Nephron (organoid): ENCODE measurements at regions not wholly inside any gene's neighbourhood (a gene's known extent, or its start where the extent isn't known, plus 50 kb on each side); places are given as distances from the start of the nearest gene placed in this dataset.

Experiments used
- H3K27ac Mint-ChIP-seq, 3 experiments: 2 replicates each; pipeline ENCODE4 v1.8.0; 2020; ENCODE audit warnings: mixed read lengths in 3 of 3, mild to moderate bottlenecking in 2 of 3, moderate library complexity in 1 of 3
- H3K27me3 Mint-ChIP-seq: 2 replicates; pipeline ENCODE4 v1.8.0; 2021; ENCODE audit warnings: low read depth, mild to moderate bottlenecking, moderate library complexity, mixed read lengths
- H3K36me3 Mint-ChIP-seq: 2 replicates; pipeline ENCODE4 v1.8.0; 2020; ENCODE audit warnings: low read depth, mixed read lengths
- H3K4me1 Mint-ChIP-seq: 2 replicates; pipeline ENCODE4 v1.8.0; 2020; ENCODE audit warnings: mixed read lengths
- H3K4me3 Mint-ChIP-seq, 3 experiments: 2 replicates each; pipeline ENCODE4 v1.8.0; 2020; ENCODE audit warnings: mild to moderate bottlenecking in 3 of 3, mixed read lengths in 3 of 3, moderate library complexity in 2 of 3
- H3K9me3 Mint-ChIP-seq: 2 replicates; pipeline ENCODE4 v1.8.0; 2020; ENCODE audit warnings: mixed read lengths
- TF ChIP-seq, protein P1 (sequence below), 3 experiments: fragments of 200-600 bp; sonication (generic); IDR thresholded peaks; one replicate each; pipeline ENCODE4 v1.5.0; 2021; ENCODE audit warnings: antibody characterized with exemption in 3 of 3; ENCODE audit not compliant: unreplicated experiment in 3 of 3

DNA sequence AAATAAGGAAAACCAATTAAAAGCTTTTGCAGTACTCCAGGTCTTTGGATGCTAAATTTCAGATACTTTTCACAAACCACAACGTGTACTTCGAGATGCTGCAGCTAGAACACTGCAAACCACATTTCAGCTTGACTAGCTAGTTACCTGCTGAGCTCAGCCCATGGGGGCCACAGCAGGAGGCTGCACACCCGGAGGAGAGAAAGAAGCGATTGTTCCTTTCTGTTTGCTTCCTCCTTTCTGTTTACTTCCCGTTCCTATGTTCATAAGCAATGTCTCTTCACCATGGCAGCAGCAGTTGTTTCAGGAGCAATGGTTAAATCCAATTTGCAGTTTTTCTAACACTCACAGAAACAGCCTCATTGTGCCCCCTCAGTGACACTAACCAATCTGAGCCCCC is 225.6 kb upstream of the FGGY start:
- TF ChIP-seq, protein P1, sequence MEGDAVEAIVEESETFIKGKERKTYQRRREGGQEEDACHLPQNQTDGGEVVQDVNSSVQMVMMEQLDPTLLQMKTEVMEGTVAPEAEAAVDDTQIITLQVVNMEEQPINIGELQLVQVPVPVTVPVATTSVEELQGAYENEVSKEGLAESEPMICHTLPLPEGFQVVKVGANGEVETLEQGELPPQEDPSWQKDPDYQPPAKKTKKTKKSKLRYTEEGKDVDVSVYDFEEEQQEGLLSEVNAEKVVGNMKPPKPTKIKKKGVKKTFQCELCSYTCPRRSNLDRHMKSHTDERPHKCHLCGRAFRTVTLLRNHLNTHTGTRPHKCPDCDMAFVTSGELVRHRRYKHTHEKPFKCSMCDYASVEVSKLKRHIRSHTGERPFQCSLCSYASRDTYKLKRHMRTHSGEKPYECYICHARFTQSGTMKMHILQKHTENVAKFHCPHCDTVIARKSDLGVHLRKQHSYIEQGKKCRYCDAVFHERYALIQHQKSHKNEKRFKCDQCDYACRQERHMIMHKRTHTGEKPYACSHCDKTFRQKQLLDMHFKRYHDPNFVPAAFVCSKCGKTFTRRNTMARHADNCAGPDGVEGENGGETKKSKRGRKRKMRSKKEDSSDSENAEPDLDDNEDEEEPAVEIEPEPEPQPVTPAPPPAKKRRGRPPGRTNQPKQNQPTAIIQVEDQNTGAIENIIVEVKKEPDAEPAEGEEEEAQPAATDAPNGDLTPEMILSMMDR (IDR thresholded peaks at IDR 0.05; ENCODE audit: unreplicated experiment in 3 of 3), result no peak
- no peaks in the 10 kb centered on the region for H3K4me1 Mint-ChIP-seq
- H3K27me3 Mint-ChIP-seq, result no peaks in the 10 kb centered on the region
- H3K36me3 Mint-ChIP-seq, result no peaks in the 10 kb centered on the region
- no peak overlapping the region for H3K27ac Mint-ChIP-seq
- H3K9me3 Mint-ChIP-seq, result no peaks in the 10 kb centered on the region
- H3K4me3 Mint-ChIP-seq, result no peak overlapping the region

DNA sequence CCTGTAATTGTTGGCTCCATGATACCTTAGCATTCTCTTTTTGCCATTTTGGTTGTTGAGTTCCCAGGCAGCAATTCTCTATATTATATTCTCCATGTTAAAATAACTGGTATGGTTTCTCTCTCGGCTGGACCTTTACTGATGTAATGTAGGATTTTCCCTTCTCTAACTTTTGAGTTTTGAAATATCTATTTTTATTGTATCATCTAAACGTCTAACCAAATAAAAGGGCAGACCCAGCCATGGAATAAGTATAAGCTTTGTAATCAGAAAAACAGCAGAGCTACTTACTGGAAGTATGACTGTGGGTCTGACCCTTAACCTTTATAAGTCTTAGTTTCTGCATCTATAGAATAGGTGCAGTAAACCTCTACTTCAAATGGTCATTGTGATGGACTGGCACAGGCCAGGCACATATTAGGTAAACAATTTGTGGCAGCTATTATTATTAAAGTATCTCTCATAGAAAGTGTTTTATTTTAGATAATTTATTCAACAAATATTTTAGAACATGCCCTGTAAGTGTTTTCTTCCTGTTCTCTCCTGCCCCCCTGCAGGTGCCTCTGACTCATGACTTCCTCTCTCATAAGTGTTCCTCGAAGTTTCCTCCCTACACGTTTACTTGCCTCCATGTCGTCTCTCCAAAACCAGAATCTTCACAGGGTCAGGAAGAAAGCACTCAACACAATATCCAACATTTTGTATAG is 224.9 kb upstream of the FGGY start:
- H3K9me3 Mint-ChIP-seq, result no peaks in the 10 kb centered on the region
- H3K27ac Mint-ChIP-seq, result peak overlapping the region in 1 of 3 experiments; percentile 2
- TF ChIP-seq, protein P1 (IDR thresholded peaks at IDR 0.05; ENCODE audit: unreplicated experiment in 3 of 3), result no peak
- H3K27me3 Mint-ChIP-seq, result no peaks in the 10 kb centered on the region
- no peak overlapping the region for H3K4me3 Mint-ChIP-seq
- H3K36me3 Mint-ChIP-seq, result no peaks in the 10 kb centered on the region
- H3K4me1 Mint-ChIP-seq, result peaks cover 5% of the 10 kb centered on the region

DNA sequence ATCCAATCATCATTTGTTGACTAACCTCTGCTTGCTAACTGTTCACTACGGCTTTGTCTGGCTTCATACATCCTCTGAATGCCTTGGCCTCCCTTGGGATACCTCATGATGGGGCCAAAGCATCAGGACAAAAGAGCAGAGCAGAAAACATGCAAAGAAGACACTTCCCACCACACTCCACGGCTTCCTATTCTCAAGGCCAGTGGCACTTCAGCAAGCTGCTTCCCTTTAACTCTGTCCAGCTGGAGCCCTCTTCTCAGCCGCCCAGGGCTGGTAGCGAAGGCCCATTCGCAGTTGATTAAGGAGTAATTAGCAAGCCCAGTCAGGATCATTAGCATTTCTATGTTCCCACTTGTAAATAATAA is 224.3 kb upstream of the FGGY start:
- Mint-ChIP-seq H3K27me3 (no peaks in the 10 kb centered on the region), H3K9me3 (no peaks in the 10 kb centered on the region), H3K4me3 (no peak overlapping the region), H3K27ac (peak overlapping the region in 1 of 3 experiments; percentile 2), H3K4me1 (peaks cover 9% of the 10 kb centered on the region), H3K36me3 (no peaks in the 10 kb centered on the region)
- TF ChIP-seq, protein P1 (IDR thresholded peaks at IDR 0.05; ENCODE audit: unreplicated experiment in 3 of 3), result no peak

DNA sequence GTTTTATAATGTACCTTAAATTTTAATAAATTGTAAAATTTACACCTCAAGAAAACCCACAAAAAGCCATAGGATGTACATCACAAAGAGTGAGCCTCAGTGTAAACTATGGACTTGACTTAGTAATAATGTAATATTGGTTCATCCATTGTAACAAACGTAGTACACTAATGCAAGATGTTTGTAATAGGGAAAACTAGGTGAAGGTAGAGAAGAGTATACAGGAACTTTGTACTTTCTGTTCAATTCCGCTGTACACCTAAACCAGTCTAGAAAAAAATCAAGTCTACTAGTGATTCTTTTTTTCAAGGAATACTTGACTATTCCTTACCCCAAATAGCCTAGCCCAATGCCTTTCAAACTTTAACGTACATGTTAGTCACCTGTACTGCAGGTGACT is 222.3 kb upstream of the FGGY start:
- no peak overlapping the region for H3K4me3 Mint-ChIP-seq
- no peaks in the 10 kb centered on the region for H3K9me3 Mint-ChIP-seq
- H3K4me1 Mint-ChIP-seq, result peaks cover 29% of the 10 kb centered on the region
- H3K27ac Mint-ChIP-seq, result no peak overlapping the region
- no peaks in the 10 kb centered on the region for H3K36me3 Mint-ChIP-seq
- TF ChIP-seq, protein P1 (IDR thresholded peaks at IDR 0.05; ENCODE audit: unreplicated experiment in 3 of 3), result no peak
- H3K27me3 Mint-ChIP-seq, result no peaks in the 10 kb centered on the region

DNA sequence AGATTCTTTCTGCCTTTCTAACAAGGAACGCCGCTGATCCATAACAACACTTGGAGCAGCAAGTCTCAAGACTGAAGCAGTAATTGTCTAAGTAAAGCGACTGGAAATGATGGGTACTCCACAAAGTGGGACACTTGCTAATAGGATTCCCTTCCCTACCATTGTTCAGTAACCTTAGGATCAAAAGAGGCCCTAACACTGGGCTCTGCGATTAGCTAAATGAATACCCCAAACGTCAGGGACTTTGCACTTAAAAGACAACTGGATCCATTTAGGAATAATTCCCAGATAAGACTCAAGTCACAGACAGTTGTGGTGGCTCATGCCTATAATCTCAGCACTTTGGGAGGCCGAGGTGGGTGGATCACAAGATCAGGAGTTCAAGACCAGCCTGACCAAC is 221.9 kb upstream of the FGGY start:
- Mint-ChIP-seq H3K36me3 (no peaks in the 10 kb centered on the region), H3K4me3 (no peak overlapping the region), H3K9me3 (no peaks in the 10 kb centered on the region), H3K27me3 (no peaks in the 10 kb centered on the region), H3K4me1 (peaks cover 33% of the 10 kb centered on the region), H3K27ac (no peak overlapping the region)
- TF ChIP-seq, protein P1 (IDR thresholded peaks at IDR 0.05; ENCODE audit: unreplicated experiment in 3 of 3), result no peak

DNA sequence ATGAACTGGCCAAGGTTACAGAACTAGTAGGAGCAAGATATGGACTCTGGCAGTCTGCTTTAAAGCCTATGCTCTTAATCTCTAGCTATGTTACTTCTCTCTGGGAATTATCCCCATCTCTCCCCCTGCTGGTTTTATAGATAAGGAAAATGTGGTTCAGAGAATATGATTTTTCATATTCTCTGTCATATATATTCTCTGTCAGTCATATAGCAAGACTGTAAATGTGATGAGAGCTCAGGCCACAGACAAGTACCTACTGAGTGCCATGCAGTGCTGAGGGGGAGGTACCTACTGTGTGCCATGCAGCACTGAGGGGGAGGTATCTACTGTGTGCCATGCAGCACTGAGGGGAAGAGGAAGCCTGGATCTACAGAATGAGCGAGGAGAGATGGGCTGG is 220.3 kb upstream of the FGGY start:
- no peaks in the 10 kb centered on the region for H3K36me3 Mint-ChIP-seq
- H3K27me3 Mint-ChIP-seq, result no peaks in the 10 kb centered on the region
- no peak overlapping the region for H3K4me3 Mint-ChIP-seq
- H3K4me1 Mint-ChIP-seq, result peaks cover 36% of the 10 kb centered on the region
- TF ChIP-seq, protein P1 (IDR thresholded peaks at IDR 0.05; ENCODE audit: unreplicated experiment in 3 of 3), result peak; percentile 18 to 41 (median 25)
- H3K27ac Mint-ChIP-seq, result peak overlapping the region in 2 of 3 experiments; percentile 47 to 81
- no peaks in the 10 kb centered on the region for H3K9me3 Mint-ChIP-seq
